Brain microvascular endothelial cell (primary cell): ENCODE measurements at regions not wholly inside any gene's neighbourhood (a gene's known extent, or its start where the extent isn't known, plus 50 kb on each side); places are given as distances from the start of the nearest gene placed in this dataset.

Source experiments
- DNase-seq: peaks from one replicate; pipeline ENCODE4 v3.0.0-alpha.2; 2020
- H3K27ac ChIP-seq: fragments of 250-450 bp; sonication (Bioruptor Pico); 2 replicates; pipeline ENCODE4 v1.5.1; 2020; ENCODE audit warnings: mild to moderate bottlenecking, moderate library complexity
- H3K27me3 ChIP-seq: fragments of 250-450 bp; sonication (Bioruptor Pico); replicated peaks from 2 replicates; pipeline ENCODE4 v1.5.1; 2020; ENCODE audit warnings: mild to moderate bottlenecking
- H3K36me3 ChIP-seq: fragments of 250-450 bp; sonication (Bioruptor Pico); replicated peaks from 2 replicates; pipeline ENCODE4 v1.5.1; 2020; ENCODE audit warnings: mild to moderate bottlenecking
- H3K4me3 ChIP-seq: 2 replicates; pipeline ENCODE4 v1.5.1; 2011; ENCODE audit warnings: low read depth, mild to moderate bottlenecking, control low read depth, low read length, moderate library complexity
- CTCF ChIP-seq: IDR thresholded peaks from 2 replicates; pipeline ENCODE4 v1.5.1; 2011; ENCODE audit warnings: low read depth, mild to moderate bottlenecking, moderate library complexity, low read length, control low read depth, inconsistent platforms; ENCODE audit errors: missing control alignments
- in situ Hi-C: cut with HindIII; loops from 2 replicates; pipeline ENCODE4 v1.10.0; 2017; ENCODE audit warnings: low sequenced_read_pairs, low pct_ligation_motif_present

- no peaks in the 10 kb centered on the region for H3K36me3 ChIP-seq
- in situ Hi-C loops: no loop called here
- no peaks in the 10 kb centered on the region for H3K27me3 ChIP-seq
- no peak overlapping the region for H3K27ac ChIP-seq
- TF ChIP-seq CTCF: no peak
- H3K4me3 ChIP-seq: no peak overlapping the region
- DNase-seq: no peak
These were observed 256.7 kb downstream of the C12orf75 start for GRCh38 chr12:105587237-105587636.

GRCh38 chr12:105588106-105588505, 257.6 kb downstream of the C12orf75 start:
- TF ChIP-seq CTCF: no peak
- no peak overlapping the region for H3K27ac ChIP-seq
- H3K36me3 ChIP-seq: no peaks in the 10 kb centered on the region
- no peaks in the 10 kb centered on the region for H3K27me3 ChIP-seq
- in situ Hi-C loops: no loop called here
- H3K4me3 ChIP-seq: no peak overlapping the region
- no peak for DNase-seq

GRCh38 chr12:105590571-105590970, 260.1 kb downstream of the C12orf75 start:
- Histone ChIP-seq H3K27ac (no peak overlapping the region), H3K4me3 (no peak overlapping the region), H3K27me3 (no peaks in the 10 kb centered on the region), H3K36me3 (no peaks in the 10 kb centered on the region)
- no peak for TF ChIP-seq CTCF
- in situ Hi-C loops: no loop called here
- DNase-seq: no peak

- DNase-seq: no peak
- no peak for TF ChIP-seq CTCF
- in situ Hi-C loops: no loop called here
- Histone ChIP-seq H3K27ac (no peak overlapping the region), H3K27me3 (no peaks in the 10 kb centered on the region), H3K36me3 (no peaks in the 10 kb centered on the region), H3K4me3 (no peak overlapping the region)
These were observed 264.9 kb downstream of the C12orf75 start for GRCh38 chr12:105595440-105595839.

GRCh38 chr12:105596731-105597130, 266.2 kb downstream of the C12orf75 start:
- no peak overlapping the region for H3K27ac ChIP-seq
- H3K36me3 ChIP-seq: no peaks in the 10 kb centered on the region
- no peak overlapping the region for H3K4me3 ChIP-seq
- H3K27me3 ChIP-seq: no peaks in the 10 kb centered on the region
- in situ Hi-C loops: no loop called here
- TF ChIP-seq CTCF: no peak
- no peak for DNase-seq

- Histone ChIP-seq H3K36me3 (no peaks in the 10 kb centered on the region), H3K27ac (no peak overlapping the region), H3K4me3 (no peak overlapping the region), H3K27me3 (no peaks in the 10 kb centered on the region)
- in situ Hi-C loops: no loop called here
- TF ChIP-seq CTCF: no peak
- DNase-seq: no peak
These were observed 267.5 kb downstream of the C12orf75 start for GRCh38 chr12:105598031-105598430.
